ENCODE measurements at regions not wholly inside any gene's neighbourhood (a gene's known extent, or its start where the extent isn't known, plus 50 kb on each side); places are given as distances from the start of the nearest gene placed in this dataset.

DNA sequence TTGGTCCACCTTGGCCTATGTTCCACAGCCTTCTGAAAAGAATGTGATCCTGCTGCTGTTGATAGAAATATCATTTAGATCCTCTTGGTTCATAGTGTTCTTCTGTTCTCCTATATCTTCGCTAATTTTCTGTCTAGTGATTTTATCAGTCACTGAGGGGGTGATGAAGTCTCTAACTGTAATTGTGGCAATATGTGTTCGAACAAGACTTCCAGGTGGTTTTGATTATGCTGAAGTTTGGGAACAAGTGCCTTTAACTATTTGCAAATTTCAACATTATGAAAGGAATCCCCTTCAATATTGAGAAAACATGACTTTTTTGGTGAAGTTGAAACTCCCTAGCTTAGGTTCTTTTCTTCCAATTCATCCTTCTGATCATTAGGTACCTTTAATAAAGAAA, 140.4 kb downstream of the MTX2 start:
- H3K4me1 Mint-ChIP-seq (ENCODE audit: unreplicated experiment) = peaks cover 5% of the 10 kb centered on the region
- H3K27me3 Mint-ChIP-seq (ENCODE audit: unreplicated experiment) = no peaks in the 10 kb centered on the region

GRCh38 chr2:176412136-176412535, 142.9 kb downstream of the MTX2 start:
- peaks cover 5% of the 10 kb centered on the region for H3K4me1 Mint-ChIP-seq (ENCODE audit: unreplicated experiment)

More for the DNA sequence above, 140.4 kb downstream of the MTX2 start:
- DNase-seq (ENCODE audit: low spot score) = no peak
- Mint-ChIP-seq H3K27ac (ENCODE audit: unreplicated experiment) (no peak overlapping the region), H3K4me3 (ENCODE audit: unreplicated experiment) (no peak overlapping the region), H3K9me3 (ENCODE audit: unreplicated experiment) (no peaks in the 10 kb centered on the region), H3K36me3 (ENCODE audit: low read depth, unreplicated experiment) (no peaks in the 10 kb centered on the region)
- TF ChIP-seq, protein P1, sequence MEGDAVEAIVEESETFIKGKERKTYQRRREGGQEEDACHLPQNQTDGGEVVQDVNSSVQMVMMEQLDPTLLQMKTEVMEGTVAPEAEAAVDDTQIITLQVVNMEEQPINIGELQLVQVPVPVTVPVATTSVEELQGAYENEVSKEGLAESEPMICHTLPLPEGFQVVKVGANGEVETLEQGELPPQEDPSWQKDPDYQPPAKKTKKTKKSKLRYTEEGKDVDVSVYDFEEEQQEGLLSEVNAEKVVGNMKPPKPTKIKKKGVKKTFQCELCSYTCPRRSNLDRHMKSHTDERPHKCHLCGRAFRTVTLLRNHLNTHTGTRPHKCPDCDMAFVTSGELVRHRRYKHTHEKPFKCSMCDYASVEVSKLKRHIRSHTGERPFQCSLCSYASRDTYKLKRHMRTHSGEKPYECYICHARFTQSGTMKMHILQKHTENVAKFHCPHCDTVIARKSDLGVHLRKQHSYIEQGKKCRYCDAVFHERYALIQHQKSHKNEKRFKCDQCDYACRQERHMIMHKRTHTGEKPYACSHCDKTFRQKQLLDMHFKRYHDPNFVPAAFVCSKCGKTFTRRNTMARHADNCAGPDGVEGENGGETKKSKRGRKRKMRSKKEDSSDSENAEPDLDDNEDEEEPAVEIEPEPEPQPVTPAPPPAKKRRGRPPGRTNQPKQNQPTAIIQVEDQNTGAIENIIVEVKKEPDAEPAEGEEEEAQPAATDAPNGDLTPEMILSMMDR (IDR thresholded peaks at IDR 0.05; ENCODE audit: unreplicated experiment) = no peak

DNA sequence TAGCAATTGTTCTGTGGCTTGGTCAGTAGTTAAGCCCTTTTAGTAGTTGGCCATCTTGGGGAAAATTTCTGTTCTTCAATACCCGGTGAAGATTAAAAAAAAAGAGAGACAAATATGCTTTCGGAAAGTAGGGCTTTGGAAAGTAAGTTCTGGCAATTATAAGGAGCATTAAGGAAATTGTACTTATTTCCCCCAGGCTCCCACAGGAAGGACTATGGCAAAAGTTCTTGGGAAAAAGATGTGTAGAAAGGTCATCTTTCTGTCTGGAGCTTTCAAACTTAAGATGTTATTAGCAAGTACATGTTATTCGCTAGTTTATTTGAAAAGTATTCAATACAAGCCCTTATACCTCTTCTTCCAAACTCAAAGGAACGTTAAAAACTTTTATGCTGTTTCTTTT, 144.5 kb downstream of the MTX2 start:
- no peak for DNase-seq (ENCODE audit: low spot score)
- Mint-ChIP-seq H3K27ac (ENCODE audit: unreplicated experiment) (no peak overlapping the region), H3K36me3 (ENCODE audit: low read depth, unreplicated experiment) (no peaks in the 10 kb centered on the region), H3K27me3 (ENCODE audit: unreplicated experiment) (no peaks in the 10 kb centered on the region), H3K9me3 (ENCODE audit: unreplicated experiment) (no peaks in the 10 kb centered on the region), H3K4me3 (ENCODE audit: unreplicated experiment) (no peak overlapping the region), H3K4me1 (ENCODE audit: unreplicated experiment) (peaks cover 6% of the 10 kb centered on the region)
- TF ChIP-seq, protein P1 (IDR thresholded peaks at IDR 0.05; ENCODE audit: unreplicated experiment) = no peak

More at GRCh38 chr2:176412136-176412535, 142.9 kb downstream of the MTX2 start:
- Mint-ChIP-seq H3K9me3 (ENCODE audit: unreplicated experiment) (no peaks in the 10 kb centered on the region), H3K27me3 (ENCODE audit: unreplicated experiment) (no peaks in the 10 kb centered on the region), H3K36me3 (ENCODE audit: low read depth, unreplicated experiment) (no peaks in the 10 kb centered on the region), H3K4me3 (ENCODE audit: unreplicated experiment) (no peak overlapping the region), H3K27ac (ENCODE audit: unreplicated experiment) (no peak overlapping the region)
- DNase-seq (ENCODE audit: low spot score) = no peak
- TF ChIP-seq, protein P1 (IDR thresholded peaks at IDR 0.05; ENCODE audit: unreplicated experiment) = no peak

DNA sequence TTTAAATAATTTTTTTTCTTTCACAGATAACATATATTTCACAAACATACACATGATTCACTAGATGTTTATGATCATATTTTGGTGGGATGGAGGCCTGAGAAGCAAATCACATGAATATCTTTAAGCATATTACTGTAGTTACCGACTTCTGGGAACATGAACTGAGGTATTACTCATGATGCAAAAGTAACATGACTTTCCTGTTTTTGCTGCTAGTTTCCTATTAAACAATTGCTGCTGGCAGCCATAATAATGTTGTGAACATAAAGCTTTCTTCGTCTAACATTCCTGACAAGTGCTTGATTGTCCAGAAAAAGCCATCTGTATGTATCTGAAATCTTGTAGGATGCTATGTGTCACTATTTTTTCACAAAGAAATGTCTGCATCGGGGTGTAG, 145.4 kb downstream of the MTX2 start:
- TF ChIP-seq, protein P1 (IDR thresholded peaks at IDR 0.05; ENCODE audit: unreplicated experiment) = no peak
- Mint-ChIP-seq H3K4me3 (ENCODE audit: unreplicated experiment) (no peak overlapping the region), H3K36me3 (ENCODE audit: low read depth, unreplicated experiment) (no peaks in the 10 kb centered on the region), H3K27me3 (ENCODE audit: unreplicated experiment) (no peaks in the 10 kb centered on the region), H3K27ac (ENCODE audit: unreplicated experiment) (no peak overlapping the region), H3K4me1 (ENCODE audit: unreplicated experiment) (peaks cover 9% of the 10 kb centered on the region), H3K9me3 (ENCODE audit: unreplicated experiment) (no peaks in the 10 kb centered on the region)
- DNase-seq (ENCODE audit: low spot score) = no peak

GRCh38 chr2:176415174-176415895, 146.1 kb downstream of the MTX2 start:
- H3K4me3 Mint-ChIP-seq (ENCODE audit: unreplicated experiment) = no peak overlapping the region
- H3K27me3 Mint-ChIP-seq (ENCODE audit: unreplicated experiment) = no peaks in the 10 kb centered on the region
- H3K27ac Mint-ChIP-seq (ENCODE audit: unreplicated experiment) = no peak overlapping the region
- TF ChIP-seq, protein P1 (IDR thresholded peaks at IDR 0.05; ENCODE audit: unreplicated experiment) = no peak
- no peak for DNase-seq (ENCODE audit: low spot score)
- no peaks in the 10 kb centered on the region for H3K9me3 Mint-ChIP-seq (ENCODE audit: unreplicated experiment)
- H3K4me1 Mint-ChIP-seq (ENCODE audit: unreplicated experiment) = peaks cover 15% of the 10 kb centered on the region
- no peaks in the 10 kb centered on the region for H3K36me3 Mint-ChIP-seq (ENCODE audit: low read depth, unreplicated experiment)
